ENCODE measurements at regions not wholly inside any gene's neighbourhood (a gene's known extent, or its start where the extent isn't known, plus 50 kb on each side); places are given as distances from the start of the nearest gene placed in this dataset.

GRCh38 chr20:56859039-56859800 lies 230.1 kb downstream of the TFAP2C start:
- intact Hi-C loops (cut with DNase I), result no loop called here
- Histone ChIP-seq H3K9me3 (no peaks in the 10 kb centered on the region), H3K27ac (no peak overlapping the region), H3K4me3 (no peak overlapping the region), H3K27me3 (no peaks in the 10 kb centered on the region), H3K36me3 (no peaks in the 10 kb centered on the region), H3K4me1 (no peaks in the 10 kb centered on the region)
- DNase-seq, result no peak
- no peak for ATAC-seq
- no peak for TF ChIP-seq POLR2A (IDR thresholded peaks at IDR 0.05)
- TF ChIP-seq CTCF (IDR thresholded peaks at IDR 0.05), result no peak
- WGBS (ENCODE audit: insufficient coverage, low coverage, low lambda C conversion rate, missing lambda C conversion rate), result 50% methylated on average over 12 of the region's 13 CpGs

GRCh38 chr20:56859801-56860261 lies 230.7 kb downstream of the TFAP2C start:
- no peak overlapping the region for H3K27ac ChIP-seq
- no peaks in the 10 kb centered on the region for H3K27me3 ChIP-seq
- H3K36me3 ChIP-seq, result no peaks in the 10 kb centered on the region
- WGBS (ENCODE audit: insufficient coverage, low coverage, low lambda C conversion rate, missing lambda C conversion rate), result 7% methylated on average over 3 of the region's 10 CpGs
- DNase-seq (no peak), ATAC-seq (no peak)
- intact Hi-C loops (cut with DNase I), result no loop called here
- H3K4me1 ChIP-seq, result no peaks in the 10 kb centered on the region
- H3K4me3 ChIP-seq, result no peak overlapping the region
- H3K9me3 ChIP-seq, result no peaks in the 10 kb centered on the region
- TF ChIP-seq CTCF (IDR thresholded peaks at IDR 0.05) (no peak), POLR2A (IDR thresholded peaks at IDR 0.05) (no peak)

GRCh38 chr20:56860413-56860812 lies 231.3 kb downstream of the TFAP2C start:
- ATAC-seq, result peak in 1 of 4 donors; percentile 18
- Histone ChIP-seq H3K36me3 (no peaks in the 10 kb centered on the region), H3K27me3 (no peaks in the 10 kb centered on the region), H3K4me1 (no peaks in the 10 kb centered on the region), H3K27ac (no peak overlapping the region), H3K4me3 (no peak overlapping the region), H3K9me3 (no peaks in the 10 kb centered on the region)
- no peak for TF ChIP-seq CTCF (IDR thresholded peaks at IDR 0.05)
- TF ChIP-seq POLR2A (IDR thresholded peaks at IDR 0.05), result no peak
- no peak for DNase-seq
- 39% methylated on average over 5 of the region's 5 CpGs for WGBS (ENCODE audit: insufficient coverage, low coverage, low lambda C conversion rate, missing lambda C conversion rate)
- intact Hi-C loops (cut with DNase I), result no loop called here

DNA sequence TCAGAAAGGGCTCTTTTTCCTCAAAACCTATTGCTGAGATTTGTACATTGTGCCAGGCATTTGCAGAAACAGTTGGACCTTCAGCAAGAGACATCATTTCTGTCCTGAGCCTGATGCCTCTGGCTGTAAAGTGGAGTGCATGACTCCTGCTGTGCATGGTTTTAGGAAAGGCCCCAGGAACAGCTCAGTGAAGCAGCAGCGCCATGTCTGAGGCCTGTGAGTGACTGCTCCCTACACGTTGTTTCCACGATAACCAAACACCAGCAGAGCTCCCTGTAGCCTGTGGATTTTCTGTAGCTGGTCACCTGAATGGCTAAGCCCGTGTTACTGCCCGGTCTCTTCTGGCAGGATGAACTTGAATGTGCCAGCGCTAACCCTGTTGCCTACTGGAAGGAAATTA lies 232.5 kb downstream of the TFAP2C start:
- H3K36me3 ChIP-seq, result no peaks in the 10 kb centered on the region
- no peak overlapping the region for H3K4me3 ChIP-seq
- DNase-seq (no peak), ATAC-seq (no peak)
- TF ChIP-seq POLR2A (IDR thresholded peaks at IDR 0.05) (no peak), CTCF (IDR thresholded peaks at IDR 0.05) (no peak)
- intact Hi-C loops (cut with DNase I), result no loop called here
- WGBS (ENCODE audit: insufficient coverage, low coverage, low lambda C conversion rate, missing lambda C conversion rate), result 5% methylated on average over 3 of the region's 6 CpGs
- H3K27me3 ChIP-seq, result no peaks in the 10 kb centered on the region
- no peaks in the 10 kb centered on the region for H3K4me1 ChIP-seq
- H3K27ac ChIP-seq, result no peak overlapping the region
- H3K9me3 ChIP-seq, result no peaks in the 10 kb centered on the region

Measured in right lobe of liver (tissue), 6 donors.